MCF 10A (cell line): ENCODE measurements at regions not wholly inside any gene's neighbourhood (a gene's known extent, or its start where the extent isn't known, plus 50 kb on each side); places are given as distances from the start of the nearest gene placed in this dataset.

ENCODE experiments used
- BruUV-seq: library from RNA; stranded (reverse); fragments of 400-500 nt; replicated peaks from 2 replicates; lab custom pipeline; 2021; lab: Mats Ljungman, UMichigan
- CTCF ChIA-PET: fragments of 300-600 bp; sonication (Branson Sonifier 250); formaldehyde crosslinking; extraction: SDS; loops from one replicate; lab custom pipeline; 2021; ENCODE audit warnings: antibody characterized with exemption, inconsistent platforms; lab: Yijun Ruan, JAX
- POLR2A ChIA-PET: fragments of 300-600, 350-650 bp; sonication (Branson Sonifier 250); formaldehyde crosslinking; extraction: SDS; loops from one replicate; lab custom pipeline; 2020; ENCODE audit warnings: antibody characterized with exemption, inconsistent platforms; lab: Yijun Ruan, JAX
- DNase-seq: peaks from one replicate; pipeline ENCODE4 v3.0.0-alpha.2; 2018; ENCODE audit not compliant: unreplicated experiment
- H3K27ac Mint-ChIP-seq: one replicate; pipeline ENCODE4 v1.8.0; 2022; ENCODE audit warnings: mild to moderate bottlenecking, low read depth, mixed read lengths; ENCODE audit not compliant: unreplicated experiment
- H3K27me3 Mint-ChIP-seq: one replicate; pipeline ENCODE4 v1.8.0; 2022; ENCODE audit warnings: mixed read lengths; ENCODE audit not compliant: insufficient read depth, unreplicated experiment
- H3K36me3 Mint-ChIP-seq: one replicate; pipeline ENCODE4 v1.8.0; 2022; ENCODE audit warnings: mild to moderate bottlenecking, moderate library complexity, mixed read lengths; ENCODE audit not compliant: insufficient read depth, unreplicated experiment
- H3K4me1 Mint-ChIP-seq: one replicate; pipeline ENCODE4 v1.8.0; 2022; ENCODE audit warnings: mixed read lengths; ENCODE audit not compliant: insufficient read depth, unreplicated experiment
- H3K4me3 Mint-ChIP-seq: one replicate; pipeline ENCODE4 v1.8.0; 2022; ENCODE audit warnings: mild to moderate bottlenecking, moderate library complexity, mixed read lengths; ENCODE audit not compliant: unreplicated experiment
- H3K9me3 Mint-ChIP-seq: one replicate; pipeline ENCODE4 v1.8.0; 2022; ENCODE audit warnings: mixed read lengths; ENCODE audit not compliant: unreplicated experiment
- CTCF ChIP-seq: fragments of 200-600 bp; IDR thresholded peaks from one replicate; pipeline ENCODE4 v1.8.0; 2022; ENCODE audit warnings: antibody characterized with exemption, mild to moderate bottlenecking; ENCODE audit not compliant: unreplicated experiment
- intact Hi-C: fragments of 100-400 bp; cut with micrococcal nuclease; formaldehyde crosslinking; loops from 2 replicates; pipeline ENCODE4 v1.14.1; 2022

- H3K27ac Mint-ChIP-seq = no peak overlapping the region
- BruUV-seq = no TSS peak
- H3K9me3 Mint-ChIP-seq = no peaks in the 10 kb centered on the region
- H3K27me3 Mint-ChIP-seq = no peaks in the 10 kb centered on the region
- DNase-seq = peak; percentile 68
- POLR2A ChIA-PET = no interaction called here
- CTCF ChIA-PET = no interaction called here
- intact Hi-C loops = no loop called here
- no peaks in the 10 kb centered on the region for H3K36me3 Mint-ChIP-seq
- TF ChIP-seq CTCF = no peak
- no peaks in the 10 kb centered on the region for H3K4me1 Mint-ChIP-seq
- no peak overlapping the region for H3K4me3 Mint-ChIP-seq
These were observed 522.7 kb downstream of the NR2F1-AS1 start for GRCh38 chr5:93058309-93058708.

- DNase-seq = no peak
- ChIA-PET POLR2A (interaction anchor here (0.6 kb wide), 1 partner anchor 1209 kb away, joined by 3 read pairs; no protein-coding TSS in a partner anchor), CTCF (interaction anchor here (0.6 to 0.7 kb wide), 2 partner anchors 129 to 736 kb away, joined by 3 read pairs; no protein-coding TSS in a partner anchor)
- no peaks in the 10 kb centered on the region for H3K4me1 Mint-ChIP-seq
- no peak overlapping the region for H3K27ac Mint-ChIP-seq
- H3K27me3 Mint-ChIP-seq = no peaks in the 10 kb centered on the region
- TF ChIP-seq CTCF = no peak
- no TSS peak for BruUV-seq
- intact Hi-C loops = no loop called here
- no peaks in the 10 kb centered on the region for H3K36me3 Mint-ChIP-seq
- H3K9me3 Mint-ChIP-seq = no peaks in the 10 kb centered on the region
- H3K4me3 Mint-ChIP-seq = no peak overlapping the region
These were observed 523.7 kb downstream of the NR2F1-AS1 start for GRCh38 chr5:93057311-93057710.

DNA sequence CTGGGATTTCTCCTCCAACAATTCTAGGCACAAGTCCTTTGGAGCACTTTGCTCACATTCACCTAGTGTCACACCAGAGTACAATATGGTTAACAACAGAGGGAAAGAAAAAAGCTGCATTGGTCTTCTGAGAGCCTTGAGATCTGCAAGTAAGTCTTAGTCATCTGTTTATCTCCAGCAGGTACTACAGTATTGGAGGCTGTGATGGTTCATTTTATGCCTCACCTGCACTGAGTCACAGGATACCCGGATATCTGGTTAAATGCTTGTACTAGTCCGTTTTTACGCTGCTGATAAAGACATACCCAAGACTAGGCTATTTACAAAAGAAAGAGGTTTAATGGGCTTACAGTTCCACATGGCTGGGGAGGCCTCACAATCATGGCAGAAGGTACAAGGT lies 525.0 kb downstream of the NR2F1-AS1 start:
- ChIA-PET CTCF (interaction anchor here (0.5 kb wide), 1 partner anchor 120 kb away, joined by 3 read pairs; no protein-coding TSS in a partner anchor), POLR2A (no interaction called here)
- no peaks in the 10 kb centered on the region for H3K27me3 Mint-ChIP-seq
- no peak for DNase-seq
- H3K4me3 Mint-ChIP-seq = no peak overlapping the region
- no TSS peak for BruUV-seq
- no peak for TF ChIP-seq CTCF
- no peak overlapping the region for H3K27ac Mint-ChIP-seq
- no peaks in the 10 kb centered on the region for H3K4me1 Mint-ChIP-seq
- no peaks in the 10 kb centered on the region for H3K9me3 Mint-ChIP-seq
- intact Hi-C loops = no loop called here
- H3K36me3 Mint-ChIP-seq = no peaks in the 10 kb centered on the region

DNA sequence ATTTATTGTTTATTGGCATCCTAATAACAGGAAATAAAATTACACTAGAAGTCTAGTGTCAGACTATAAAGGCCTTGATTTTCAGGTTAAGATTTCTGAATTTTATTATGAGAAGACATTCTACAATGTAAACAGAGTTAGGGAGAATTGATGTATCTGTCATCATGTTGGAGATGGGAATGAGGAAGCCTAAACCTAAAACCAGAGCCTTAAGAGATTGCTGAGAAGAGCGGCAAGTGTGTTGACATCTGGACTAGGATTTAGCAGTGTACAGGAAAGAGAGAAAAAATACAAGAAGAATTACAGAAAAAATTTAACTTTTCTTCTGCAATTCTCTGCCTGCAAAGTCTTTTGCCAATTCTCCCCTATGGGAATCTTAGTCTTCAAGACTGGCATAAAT lies 525.5 kb downstream of the NR2F1-AS1 start:
- intact Hi-C loops = no loop called here
- Mint-ChIP-seq H3K27me3 (no peaks in the 10 kb centered on the region), H3K27ac (no peak overlapping the region), H3K9me3 (no peaks in the 10 kb centered on the region), H3K36me3 (no peaks in the 10 kb centered on the region), H3K4me1 (no peaks in the 10 kb centered on the region), H3K4me3 (no peak overlapping the region)
- no peak for TF ChIP-seq CTCF
- ChIA-PET CTCF (no interaction called here), POLR2A (no interaction called here)
- no peak for DNase-seq
- BruUV-seq = no TSS peak
